H1 (cell line): ENCODE measurements at regions not wholly inside any gene's neighbourhood (a gene's known extent, or its start where the extent isn't known, plus 50 kb on each side); places are given as distances from the start of the nearest gene placed in this dataset.

Source experiments
- CTCF ChIP-seq, 3 experiments: IDR thresholded peaks; 1 replicate in 2 of 3; 2 replicates in 1 of 3; pipeline versions ENCODE4 v1.5.1 to v1.6.1; 2011; ENCODE audit warnings: low read length in 3 of 3, mild to moderate bottlenecking in 3 of 3, inconsistent platforms in 2 of 3, low read depth in 1 of 3, moderate library complexity in 1 of 3; ENCODE audit not compliant: insufficient read depth in 1 of 3; ENCODE audit errors: control extremely low read depth in 1 of 3
- POLR2AphosphoS5 ChIP-seq: IDR thresholded peaks from 2 replicates; pipeline ENCODE4 v1.6.1; 2011; ENCODE audit warnings: low read depth, low read length
- SIN3A ChIP-seq, 2 experiments: IDR thresholded peaks in 1 of 2; conservative IDR thresholded peaks in 1 of 2; 2 replicates each; pipeline ENCODE4 v1.6.1; 2011 to 2012; ENCODE audit warnings: low read length in 2 of 2, improper control_type of control experiment in 1 of 2, low read depth in 1 of 2, mild to moderate bottlenecking in 1 of 2
- TAF1 ChIP-seq: IDR thresholded peaks from 2 replicates; pipeline ENCODE4 v1.6.1; 2011; ENCODE audit warnings: mild to moderate bottlenecking, low read depth, low read length
- USF2 ChIP-seq: IDR thresholded peaks from 2 replicates; pipeline ENCODE4 v1.6.1; 2011; ENCODE audit warnings: low read length, improper control_type of control experiment
- YY1 ChIP-seq: IDR thresholded peaks from 2 replicates; pipeline ENCODE4 v1.6.1; 2011; ENCODE audit warnings: low read depth, mild to moderate bottlenecking, low read length
- ZNF274 ChIP-seq: IDR thresholded peaks from 2 replicates; pipeline ENCODE4 v1.7.0; 2012; ENCODE audit warnings: low read length, borderline replicate concordance; ENCODE audit errors: extremely low read depth

GRCh38 chr13:73324842-73325722 lies 266.3 kb downstream of the KLF5 start:
- no peak for TF ChIP-seq SIN3A (conservative IDR thresholded peaks at IDR 0.05 in 1 of 2, IDR thresholded peaks at IDR 0.05 in 1 of 2; ENCODE audit: low read depth in 1 of 2, low read length in 2 of 2)
- TF ChIP-seq USF2 = no peak
- no peak for TF ChIP-seq TAF1
- TF ChIP-seq CTCF (IDR thresholded peaks at IDR 0.05; ENCODE audit: control extremely low read depth in 1 of 3, insufficient read depth in 1 of 3, low read depth in 1 of 3, low read length in 3 of 3) = no peak
- no peak for TF ChIP-seq ZNF274
- no peak for TF ChIP-seq YY1
- no peak for TF ChIP-seq POLR2AphosphoS5
